AG10803 (cell line): ENCODE measurements at regions not wholly inside any gene's neighbourhood (a gene's known extent, or its start where the extent isn't known, plus 50 kb on each side); places are given as distances from the start of the nearest gene placed in this dataset.

Experiments
- DNase-seq: peaks from one replicate; pipeline ENCODE4 v3.0.0; 2010; ENCODE audit warnings: low read depth
- H3K4me3 ChIP-seq: 2 replicates; pipeline ENCODE4 v1.5.1; 2011; ENCODE audit warnings: mild to moderate bottlenecking, low read length, control low read depth
- CTCF ChIP-seq: conservative IDR thresholded peaks from 2 replicates; pipeline ENCODE4 v1.5.1; 2011; ENCODE audit warnings: mild to moderate bottlenecking, low read length, control low read depth, inconsistent platforms

- H3K4me3 ChIP-seq = no peak overlapping the region
- TF ChIP-seq CTCF = no peak
- DNase-seq = peak; percentile 29
Observed at GRCh38 chr16:72715267-72715666, 332.7 kb downstream of the ZFHX3 start.

GRCh38 chr16:72711823-72712222 lies 336.1 kb downstream of the ZFHX3 start:
- no peak for TF ChIP-seq CTCF
- no peak overlapping the region for H3K4me3 ChIP-seq
- DNase-seq = no peak

GRCh38 chr16:72705801-72706200 lies 342.1 kb downstream of the ZFHX3 start:
- no peak overlapping the region for H3K4me3 ChIP-seq
- no peak for DNase-seq
- TF ChIP-seq CTCF = no peak

GRCh38 chr16:72704746-72705372 lies 343.1 kb downstream of the ZFHX3 start:
- no peak overlapping the region for H3K4me3 ChIP-seq
- DNase-seq = no peak
- no peak for TF ChIP-seq CTCF

- peak; percentile 25 for DNase-seq
- TF ChIP-seq CTCF = peak; percentile 32
- H3K4me3 ChIP-seq = no peak overlapping the region
Observed at GRCh38 chr16:72689851-72690250, 358.1 kb downstream of the ZFHX3 start.

GRCh38 chr16:72680732-72681131 lies 367.2 kb downstream of the ZFHX3 start:
- H3K4me3 ChIP-seq = no peak overlapping the region
- DNase-seq = no peak
- no peak for TF ChIP-seq CTCF

GRCh38 chr16:72679856-72680255 lies 368.1 kb downstream of the ZFHX3 start:
- no peak for DNase-seq
- no peak for TF ChIP-seq CTCF
- H3K4me3 ChIP-seq = no peak overlapping the region
